AG09309 (cell line): ENCODE measurements at regions not wholly inside any gene's neighbourhood (a gene's known extent, or its start where the extent isn't known, plus 50 kb on each side); places are given as distances from the start of the nearest gene placed in this dataset.
"Not testable (repeated sequence)": the region's sequence is repeated elsewhere in the genome, so short reads cannot be mapped to it uniquely, and the experiment has no call there.

Experiments used
- DNase-seq: peaks from one replicate; pipeline ENCODE4 v3.0.0-alpha.2; 2010; ENCODE audit warnings: low read depth
- H3K4me3 ChIP-seq: 2 replicates; pipeline ENCODE4 v1.5.1; 2011; ENCODE audit warnings: mild to moderate bottlenecking, low read depth, low read length, moderate library complexity; ENCODE audit not compliant: control insufficient read depth
- TF ChIP-seq, protein P1 (sequence below): IDR thresholded peaks from 2 replicates; pipeline ENCODE4 v1.5.1; 2011; ENCODE audit warnings: mild to moderate bottlenecking, low read depth, low read length, inconsistent platforms; ENCODE audit not compliant: insufficient read depth, control insufficient read depth; ENCODE audit errors: missing control alignments

DNA sequence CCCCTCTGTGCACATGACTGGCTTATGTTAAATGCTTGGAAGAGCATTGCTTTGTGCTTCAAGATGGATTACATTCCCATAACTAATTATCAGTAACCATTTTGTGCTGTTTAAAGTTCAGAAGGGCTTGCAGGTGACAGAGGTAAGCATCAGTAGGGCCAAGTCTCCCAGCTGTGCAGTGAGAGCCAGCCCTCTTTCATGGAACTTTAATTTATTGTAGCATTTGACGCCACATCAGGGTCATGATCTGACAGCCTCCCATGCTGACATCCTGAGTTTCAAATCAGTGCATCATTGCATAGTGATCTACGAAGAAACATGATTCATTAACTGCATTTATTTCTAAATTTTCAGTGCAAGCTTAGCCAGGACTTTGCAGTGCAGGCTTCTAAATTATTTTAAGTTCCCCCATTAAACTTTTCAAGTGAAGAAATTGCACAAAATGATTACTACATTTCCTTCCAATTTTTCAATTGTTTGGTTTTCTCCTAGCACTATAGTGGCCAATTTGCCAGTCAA, 380.9 kb downstream of the UTRN start:
- no peak for DNase-seq
- TF ChIP-seq, protein P1, sequence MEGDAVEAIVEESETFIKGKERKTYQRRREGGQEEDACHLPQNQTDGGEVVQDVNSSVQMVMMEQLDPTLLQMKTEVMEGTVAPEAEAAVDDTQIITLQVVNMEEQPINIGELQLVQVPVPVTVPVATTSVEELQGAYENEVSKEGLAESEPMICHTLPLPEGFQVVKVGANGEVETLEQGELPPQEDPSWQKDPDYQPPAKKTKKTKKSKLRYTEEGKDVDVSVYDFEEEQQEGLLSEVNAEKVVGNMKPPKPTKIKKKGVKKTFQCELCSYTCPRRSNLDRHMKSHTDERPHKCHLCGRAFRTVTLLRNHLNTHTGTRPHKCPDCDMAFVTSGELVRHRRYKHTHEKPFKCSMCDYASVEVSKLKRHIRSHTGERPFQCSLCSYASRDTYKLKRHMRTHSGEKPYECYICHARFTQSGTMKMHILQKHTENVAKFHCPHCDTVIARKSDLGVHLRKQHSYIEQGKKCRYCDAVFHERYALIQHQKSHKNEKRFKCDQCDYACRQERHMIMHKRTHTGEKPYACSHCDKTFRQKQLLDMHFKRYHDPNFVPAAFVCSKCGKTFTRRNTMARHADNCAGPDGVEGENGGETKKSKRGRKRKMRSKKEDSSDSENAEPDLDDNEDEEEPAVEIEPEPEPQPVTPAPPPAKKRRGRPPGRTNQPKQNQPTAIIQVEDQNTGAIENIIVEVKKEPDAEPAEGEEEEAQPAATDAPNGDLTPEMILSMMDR = no peak
- no peak overlapping the region for H3K4me3 ChIP-seq

DNA sequence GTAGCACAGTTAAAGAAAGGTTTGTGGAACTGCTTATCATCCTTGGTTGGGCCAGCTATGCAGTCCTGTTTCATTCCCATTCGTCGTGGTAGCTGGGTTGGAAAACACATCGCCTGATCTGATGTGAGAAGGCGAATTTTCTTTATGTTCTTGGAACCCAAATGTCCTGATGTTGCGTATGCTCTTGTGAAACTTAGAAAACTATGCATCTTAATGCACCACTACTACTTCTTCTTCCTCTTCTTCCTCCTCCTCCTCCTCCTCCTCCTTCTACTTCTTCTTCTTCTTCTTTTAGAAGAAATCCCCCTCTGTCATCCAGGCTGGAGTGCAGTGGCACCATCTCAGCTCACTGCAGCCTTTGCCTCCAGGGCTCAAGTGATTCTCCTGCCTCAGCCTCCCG, 381.6 kb downstream of the UTRN start:
- TF ChIP-seq, protein P1 = no peak
- no peak for DNase-seq
- H3K4me3 ChIP-seq = no peak overlapping the region

DNA sequence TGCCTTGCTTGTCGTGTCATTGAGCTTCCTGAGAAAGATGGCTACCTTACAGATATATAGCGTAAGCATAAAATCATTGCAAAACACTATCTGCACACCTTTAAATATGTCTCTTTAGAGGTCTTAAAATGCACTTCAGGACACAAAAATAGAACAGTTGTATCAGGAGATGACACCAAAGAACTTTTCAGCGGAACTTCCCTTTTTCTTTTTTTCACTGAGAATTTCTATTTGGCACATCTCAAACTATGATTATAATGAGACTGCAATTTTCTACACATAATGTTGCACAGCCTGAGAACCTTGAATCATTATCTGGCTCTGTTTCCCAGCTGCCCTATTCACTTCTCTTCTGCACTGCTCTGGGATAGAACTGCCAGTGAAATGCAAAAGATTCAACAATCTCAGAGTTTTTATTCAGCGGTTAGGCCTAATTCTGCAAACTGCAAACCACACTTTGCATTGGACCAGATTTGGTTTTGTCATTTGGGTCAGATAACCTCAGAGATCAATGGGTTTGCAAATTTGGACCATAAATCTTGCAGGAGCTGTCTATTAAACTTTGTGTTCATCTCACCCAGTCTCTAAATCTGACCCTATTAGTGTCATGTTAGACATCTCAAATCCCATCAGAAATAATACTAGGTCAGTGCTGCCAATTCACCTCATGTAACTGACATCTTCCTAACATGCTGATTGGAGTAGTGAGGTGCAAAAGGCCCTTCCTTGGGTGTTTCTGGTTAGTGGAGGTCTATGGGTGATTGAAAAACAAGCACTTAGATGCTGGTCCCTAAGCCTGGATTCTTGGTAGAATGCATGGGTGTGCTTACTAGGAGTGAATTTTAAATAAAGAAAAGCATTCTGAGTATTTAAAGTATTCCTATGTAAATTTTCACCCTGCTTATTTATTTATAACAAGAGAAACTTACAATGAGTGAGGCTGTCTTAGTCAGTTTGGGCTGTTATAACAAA, 382.7 kb downstream of the UTRN start:
- DNase-seq = no peak
- TF ChIP-seq, protein P1 = no peak
- H3K4me3 ChIP-seq = no peak overlapping the region

DNA sequence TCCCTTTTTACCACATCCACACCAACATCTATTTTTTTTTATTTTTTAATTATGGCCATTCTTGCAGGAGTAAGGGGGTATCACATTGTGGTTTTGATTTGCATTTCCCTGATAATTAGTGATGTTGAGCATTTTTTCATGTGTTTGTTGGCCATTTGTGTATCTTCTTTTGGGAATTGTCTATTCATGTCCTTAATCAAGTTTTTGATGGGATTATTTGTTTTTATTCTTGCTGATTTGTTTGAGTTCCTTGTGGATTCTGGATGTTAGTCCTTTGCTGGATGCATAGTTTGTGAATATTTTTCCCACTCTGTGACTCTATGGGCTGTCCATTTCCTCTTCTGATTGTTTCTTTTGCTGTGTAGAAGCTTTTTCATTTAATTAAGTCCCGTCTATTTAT, 385.1 kb downstream of the UTRN start:
- not testable (repeated sequence) for H3K4me3 ChIP-seq, DNase-seq

DNA sequence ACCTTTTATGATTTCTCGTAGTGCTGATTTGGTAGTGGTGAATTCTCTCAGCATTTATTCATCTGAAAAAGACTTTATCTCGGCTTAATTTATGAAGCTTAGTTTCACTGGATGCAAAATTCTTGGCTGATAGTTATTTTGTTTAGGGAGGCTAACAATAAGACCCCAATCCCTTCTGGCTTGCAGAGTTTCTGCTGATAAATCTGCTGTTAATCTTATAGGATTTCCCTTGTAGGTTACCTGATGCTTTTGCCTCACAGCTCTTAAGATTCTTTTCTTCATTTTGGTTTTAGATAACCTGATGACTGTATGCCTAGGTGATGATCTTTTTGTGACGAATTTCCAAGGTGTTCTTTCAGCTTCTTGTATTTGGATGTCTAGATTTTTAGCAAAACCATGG, 388.7 kb downstream of the UTRN start:
- DNase-seq = no peak
- no peak overlapping the region for H3K4me3 ChIP-seq
- TF ChIP-seq, protein P1 = no peak

DNA sequence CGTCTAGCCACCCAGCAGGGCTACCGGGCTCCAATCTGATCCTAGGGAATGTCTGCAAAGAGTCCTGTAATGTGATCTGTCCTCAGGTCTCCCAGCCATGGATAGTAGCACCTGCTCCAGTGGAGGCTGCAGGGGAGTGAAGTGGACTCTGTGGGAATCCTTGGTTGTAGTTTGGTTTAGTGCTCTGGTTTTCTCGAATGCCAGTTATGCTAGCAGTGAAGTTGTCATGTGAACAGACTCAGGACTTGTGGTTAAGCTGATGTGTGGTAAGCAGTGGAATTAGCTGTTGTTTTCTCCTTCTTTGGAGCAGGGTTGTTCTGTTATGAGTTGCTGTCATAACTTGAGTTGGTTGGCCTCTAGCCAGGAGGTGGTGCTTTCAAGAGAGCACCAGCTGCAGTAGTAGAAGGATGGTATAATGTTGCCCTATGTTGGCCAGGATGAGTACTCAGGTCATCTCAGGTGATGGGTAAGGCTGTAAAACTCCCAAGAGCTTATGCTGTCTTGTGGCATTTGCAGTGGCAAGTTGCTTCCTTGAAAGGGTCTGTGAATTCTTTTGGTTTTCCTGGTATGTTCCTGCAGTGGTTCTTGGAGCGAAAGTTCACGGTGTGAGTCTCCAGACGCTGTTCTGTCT, 390.2 kb downstream of the UTRN start:
- TF ChIP-seq, protein P1 = no peak
- no peak overlapping the region for H3K4me3 ChIP-seq
- peak; percentile 20 for DNase-seq

DNA sequence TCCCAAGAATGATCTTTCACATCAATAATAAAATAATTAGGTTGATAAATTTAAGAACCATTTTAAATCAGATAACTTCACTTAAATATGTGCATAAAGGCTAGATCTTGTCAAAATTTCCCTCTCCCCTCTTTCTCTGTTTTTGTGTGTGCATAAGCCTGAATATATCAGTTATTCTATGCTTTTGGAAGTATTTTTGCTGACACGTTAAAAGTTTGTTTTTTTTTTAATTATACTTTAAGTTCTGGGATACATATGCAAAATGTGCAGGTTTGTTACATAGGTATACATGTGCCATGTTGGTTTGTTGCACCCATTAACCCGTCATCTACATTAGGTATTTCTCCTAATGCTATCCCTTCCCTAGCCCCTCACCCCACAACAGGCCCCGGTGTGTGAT, 391.2 kb downstream of the UTRN start:
- not testable (repeated sequence) for DNase-seq, H3K4me3 ChIP-seq

DNA sequence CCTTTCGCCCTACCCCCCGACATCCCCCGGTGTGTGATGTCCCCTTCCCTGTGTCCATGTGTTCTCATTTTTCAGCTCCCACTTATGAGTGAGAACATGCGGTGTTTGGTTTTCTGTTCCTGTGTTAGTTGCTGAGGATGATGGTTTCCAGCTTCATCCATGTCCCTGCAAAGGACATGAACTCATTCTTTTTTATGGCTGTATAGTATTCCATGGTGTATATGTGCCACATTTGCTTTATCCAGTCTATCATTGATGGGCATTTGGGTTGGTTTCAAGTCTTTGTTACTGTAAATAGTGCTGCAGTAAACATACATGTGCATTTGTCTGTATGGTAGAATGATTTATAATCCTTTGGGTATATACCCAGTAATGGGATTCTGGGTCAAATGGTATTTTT, 392.1 kb downstream of the UTRN start:
- not testable (repeated sequence) for H3K4me3 ChIP-seq, DNase-seq
